Parathyroid adenoma (tissue), 2 donors: ENCODE measurements at regions not wholly inside any gene's neighbourhood (a gene's known extent, or its start where the extent isn't known, plus 50 kb on each side); places are given as distances from the start of the nearest gene placed in this dataset.
"Not testable (repeated sequence)": the region's sequence is repeated elsewhere in the genome, so short reads cannot be mapped to it uniquely, and the experiment has no call there.

Experiments
- H2AFZ ChIP-seq: fragments of 300-600 bp; sonication (generic); one replicate; pipeline ENCODE4 v1.7.0; 2017; ENCODE audit warnings: antibody characterized with exemption, mild to moderate bottlenecking
- H3K27ac ChIP-seq: fragments of 300-600 bp; sonication (generic); one replicate; pipeline ENCODE4 v1.7.0; 2017
- H3K27me3 ChIP-seq: fragments of 300-600 bp; sonication (generic); one replicate; pipeline ENCODE4 v1.7.0; 2017; ENCODE audit warnings: low read length; ENCODE audit not compliant: control insufficient read depth, insufficient read depth
- H3K36me3 ChIP-seq: fragments of 300-600 bp; sonication (generic); one replicate; pipeline ENCODE4 v1.7.0; 2017; ENCODE audit warnings: low read length; ENCODE audit not compliant: control insufficient read depth, insufficient read depth
- H3K4me1 ChIP-seq: fragments of 300-600 bp; sonication (generic); one replicate; pipeline ENCODE4 v1.7.0; 2017; ENCODE audit warnings: control low read depth
- H3K4me2 ChIP-seq: fragments of 300-600 bp; sonication (generic); one replicate; pipeline ENCODE4 v1.7.0; 2017; ENCODE audit warnings: low read length
- H3K4me3 ChIP-seq: fragments of 300-600 bp; sonication (generic); one replicate; pipeline ENCODE4 v1.7.0; 2017; ENCODE audit warnings: low read depth, low read length
- H3K79me2 ChIP-seq: fragments of 300-600 bp; sonication (generic); one replicate; pipeline ENCODE4 v1.7.0; 2017; ENCODE audit warnings: control low read depth
- H3K9ac ChIP-seq: fragments of 300-600 bp; sonication (generic); one replicate; pipeline ENCODE4 v1.7.0; 2017; ENCODE audit warnings: mild to moderate bottlenecking
- H3K9me3 ChIP-seq: fragments of 300-600 bp; sonication (generic); one replicate; pipeline ENCODE4 v1.7.0; 2017; ENCODE audit warnings: low read length; ENCODE audit not compliant: control insufficient read depth
- CTCF ChIP-seq: fragments of 300-600 bp; sonication (generic); IDR thresholded peaks from one replicate; pipeline ENCODE4 v1.7.0; 2017; ENCODE audit warnings: antibody characterized with exemption, mild to moderate bottlenecking
- donor health status: primary hyperparathyroidism.

- H3K4me3 ChIP-seq: no peak overlapping the region
- H3K27me3 ChIP-seq: no peaks in the 10 kb centered on the region
- H2AFZ ChIP-seq: no peak overlapping the region
- no peaks in the 10 kb centered on the region for H3K4me1 ChIP-seq
- no peaks in the 10 kb centered on the region for H3K9me3 ChIP-seq
- no peak overlapping the region for H3K9ac ChIP-seq
- H3K79me2 ChIP-seq: no peaks in the 10 kb centered on the region
- H3K36me3 ChIP-seq: no peaks in the 10 kb centered on the region
- H3K27ac ChIP-seq: no peak overlapping the region
- TF ChIP-seq CTCF: no peak
- H3K4me2 ChIP-seq: no peak overlapping the region
These were observed 126.2 kb upstream of the ADCY2 start for GRCh38 chr5:7269591-7270274.

GRCh38 chr5:7271435-7272084 is 124.4 kb upstream of the ADCY2 start:
- no peak for TF ChIP-seq CTCF

GRCh38 chr5:7272408-7272965 is 123.5 kb upstream of the ADCY2 start:
- Histone ChIP-seq H3K79me2 (no peaks in the 10 kb centered on the region), H3K27ac (no peak overlapping the region), H3K27me3 (no peaks in the 10 kb centered on the region), H3K9me3 (no peaks in the 10 kb centered on the region), H2AFZ (no peak overlapping the region), H3K36me3 (no peaks in the 10 kb centered on the region), H3K4me1 (no peaks in the 10 kb centered on the region), H3K4me2 (no peak overlapping the region), H3K9ac (no peak overlapping the region), H3K4me3 (no peak overlapping the region)
- no peak for TF ChIP-seq CTCF

More at GRCh38 chr5:7271435-7272084, 124.4 kb upstream of the ADCY2 start:
- Histone ChIP-seq H3K4me1 (no peaks in the 10 kb centered on the region), H3K4me2 (no peak overlapping the region), H3K36me3 (no peaks in the 10 kb centered on the region), H3K79me2 (no peaks in the 10 kb centered on the region), H3K27ac (no peak overlapping the region), H3K27me3 (no peaks in the 10 kb centered on the region), H2AFZ (no peak overlapping the region), H3K4me3 (no peak overlapping the region), H3K9ac (no peak overlapping the region), H3K9me3 (no peaks in the 10 kb centered on the region)

- no peak for TF ChIP-seq CTCF
- Histone ChIP-seq H3K27me3 (no peaks in the 10 kb centered on the region), H3K4me3 (no peak overlapping the region), H3K9ac (no peak overlapping the region), H3K4me1 (no peaks in the 10 kb centered on the region), H2AFZ (no peak overlapping the region), H3K9me3 (no peaks in the 10 kb centered on the region), H3K79me2 (no peaks in the 10 kb centered on the region), H3K4me2 (no peak overlapping the region), H3K36me3 (no peaks in the 10 kb centered on the region), H3K27ac (no peak overlapping the region)
These were observed 121.7 kb upstream of the ADCY2 start for GRCh38 chr5:7274203-7274602.

- not testable (repeated sequence) for H3K79me2 ChIP-seq, H3K27me3 ChIP-seq, H3K36me3 ChIP-seq, H3K9me3 ChIP-seq, H3K27ac ChIP-seq, H3K4me3 ChIP-seq, H3K4me1 ChIP-seq, H2AFZ ChIP-seq, H3K9ac ChIP-seq, H3K4me2 ChIP-seq
These were observed 106.3 kb upstream of the ADCY2 start for GRCh38 chr5:7289634-7290033.

- H3K27ac ChIP-seq, H3K4me1 ChIP-seq, H3K27me3 ChIP-seq, H3K4me2 ChIP-seq, H3K4me3 ChIP-seq, H2AFZ ChIP-seq, H3K9me3 ChIP-seq, H3K79me2 ChIP-seq, H3K9ac ChIP-seq, H3K36me3 ChIP-seq: not testable (repeated sequence)
These were observed 98.1 kb upstream of the ADCY2 start for GRCh38 chr5:7297821-7298220.

- not testable (repeated sequence) for H3K9ac ChIP-seq, H3K4me1 ChIP-seq, H2AFZ ChIP-seq, H3K36me3 ChIP-seq, H3K4me3 ChIP-seq, H3K27ac ChIP-seq, H3K27me3 ChIP-seq, H3K4me2 ChIP-seq, H3K79me2 ChIP-seq, H3K9me3 ChIP-seq
These were observed 96.2 kb upstream of the ADCY2 start for GRCh38 chr5:7299731-7300130.
